ENCODE measurements at regions not wholly inside any gene's neighbourhood (a gene's known extent, or its start where the extent isn't known, plus 50 kb on each side); places are given as distances from the start of the nearest gene placed in this dataset.

DNA sequence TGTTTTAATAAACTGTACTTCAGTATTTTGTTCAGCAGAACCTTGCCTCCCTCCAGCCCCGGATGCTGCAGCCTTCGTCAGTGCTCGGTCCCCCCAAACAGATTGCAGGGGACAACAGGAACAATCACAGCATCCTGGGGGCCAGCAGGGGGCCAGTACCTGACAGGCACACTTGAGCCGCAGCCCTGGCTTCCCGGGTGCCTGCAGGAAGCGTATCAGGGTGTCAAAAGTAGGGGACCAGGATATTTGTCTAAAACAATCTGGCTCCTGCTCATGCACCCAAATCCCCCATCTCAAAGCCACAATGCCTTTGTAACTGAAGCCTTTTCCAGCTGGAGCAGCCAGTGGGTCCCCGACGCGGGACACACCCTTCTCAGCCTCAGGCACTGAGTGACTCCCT is 167.5 kb upstream of the TSHZ3 start:
- in situ Hi-C loops (cut with HindIII; ENCODE audit: low pct_ligation_motif_present, low pct_unique_long_range_greater_than_20kb, low sequenced_read_pairs) = no loop called here
- DNase-seq = no peak

DNA sequence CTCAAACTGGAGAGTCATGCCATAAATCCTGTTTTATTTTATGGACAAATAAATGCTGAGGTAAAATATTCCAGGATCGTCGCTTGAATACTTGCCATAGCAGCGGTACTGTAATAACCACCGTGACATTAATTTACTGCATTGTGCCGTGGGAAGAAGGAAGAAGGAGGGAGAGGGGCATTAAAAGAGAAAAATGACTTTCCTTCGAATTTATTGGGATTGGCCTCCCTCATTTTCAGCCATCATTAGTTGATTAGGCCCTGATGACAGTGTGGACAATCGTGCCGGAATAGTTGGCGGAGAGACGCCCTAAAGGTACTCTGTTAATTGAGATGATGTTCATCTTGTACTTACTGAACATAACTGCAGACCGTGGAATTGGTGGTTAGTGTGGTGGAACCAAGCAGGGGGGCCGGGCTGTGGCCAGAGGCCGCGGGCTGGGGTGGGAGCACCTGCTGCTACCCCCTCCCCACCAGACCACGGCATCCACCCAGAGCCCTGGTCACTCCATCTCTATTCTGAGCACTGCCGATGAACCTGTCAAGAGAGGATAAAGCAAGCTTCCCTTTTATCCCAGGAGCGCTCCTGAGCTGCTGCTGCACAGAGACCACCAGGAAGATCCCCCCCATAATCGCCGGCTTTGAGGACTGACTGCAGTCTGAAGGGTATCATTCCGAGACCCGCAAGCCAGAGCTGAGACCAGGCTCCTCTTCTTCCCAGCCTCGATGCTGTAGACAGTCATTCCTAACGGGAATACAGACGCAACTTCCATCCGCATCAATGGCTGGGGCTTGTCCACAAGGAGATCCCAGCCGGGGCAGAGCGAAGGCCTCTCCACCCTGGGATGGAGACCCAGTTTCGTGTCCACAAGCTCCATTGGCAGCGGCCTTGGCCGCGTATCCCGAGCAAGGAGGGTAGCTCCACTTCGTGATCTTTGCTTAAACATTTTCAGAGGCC is 168.3 kb upstream of the TSHZ3 start:
- DNase-seq = no peak
- in situ Hi-C loops (cut with HindIII; ENCODE audit: low pct_ligation_motif_present, low pct_unique_long_range_greater_than_20kb, low sequenced_read_pairs) = no loop called here

- no peak for DNase-seq
- in situ Hi-C loops (cut with HindIII; ENCODE audit: low pct_ligation_motif_present, low pct_unique_long_range_greater_than_20kb, low sequenced_read_pairs) = no loop called here
Observed at GRCh38 chr19:31518216-31519020, 169.2 kb upstream of the TSHZ3 start.

DNA sequence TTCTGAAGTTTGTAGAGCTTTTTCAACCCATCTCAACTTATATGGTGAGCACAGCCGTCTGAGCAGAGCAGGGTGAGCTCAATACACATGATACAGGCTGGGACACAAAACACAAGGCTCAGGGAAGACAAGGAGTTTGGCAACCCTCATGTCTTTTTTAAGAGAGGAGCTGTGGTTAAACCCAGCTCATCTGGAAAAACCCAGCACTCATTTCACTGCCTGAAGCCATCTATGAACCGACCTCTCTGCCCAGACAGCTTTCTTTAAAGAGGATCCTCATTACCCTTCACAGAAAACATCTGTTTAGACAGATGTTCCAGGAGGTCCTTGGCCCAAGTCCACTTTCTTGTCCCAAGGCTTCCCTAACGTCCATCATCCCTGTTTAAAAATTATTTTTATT is 170.0 kb upstream of the TSHZ3 start:
- in situ Hi-C loops (cut with HindIII; ENCODE audit: low pct_ligation_motif_present, low pct_unique_long_range_greater_than_20kb, low sequenced_read_pairs) = no loop called here

GRCh38 chr19:31519908-31520307 is 170.7 kb upstream of the TSHZ3 start:
- in situ Hi-C loops (cut with HindIII; ENCODE audit: low pct_ligation_motif_present, low pct_unique_long_range_greater_than_20kb, low sequenced_read_pairs) = no loop called here
- DNase-seq = no peak

More for the DNA sequence above, 170.0 kb upstream of the TSHZ3 start:
- DNase-seq = no peak

DNA sequence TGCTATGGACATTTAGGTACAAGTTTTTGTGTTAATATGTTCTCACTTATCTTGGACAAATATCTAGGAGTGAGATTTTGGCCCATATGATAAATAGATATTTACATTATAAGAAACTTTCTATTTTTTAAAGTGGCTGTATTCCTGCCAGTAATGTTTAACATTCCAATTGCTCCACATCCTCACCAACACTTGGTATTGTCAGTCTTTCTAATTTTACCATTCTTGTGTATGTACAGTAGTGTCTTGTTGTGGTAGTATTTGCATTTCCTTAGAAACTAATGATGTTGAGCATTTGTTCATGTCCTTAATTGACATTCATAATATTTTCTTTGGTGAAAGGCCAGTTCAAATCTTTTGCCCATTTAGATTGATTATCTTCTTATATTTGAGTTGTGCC is 171.4 kb upstream of the TSHZ3 start:
- DNase-seq = no peak
- in situ Hi-C loops (cut with HindIII; ENCODE audit: low pct_ligation_motif_present, low pct_unique_long_range_greater_than_20kb, low sequenced_read_pairs) = no loop called here

GRCh38 chr19:31525610-31526147 is 176.4 kb upstream of the TSHZ3 start:
- DNase-seq = no peak
- in situ Hi-C loops (cut with HindIII; ENCODE audit: low pct_ligation_motif_present, low pct_unique_long_range_greater_than_20kb, low sequenced_read_pairs) = no loop called here

- in situ Hi-C loops (cut with HindIII; ENCODE audit: low pct_ligation_motif_present, low pct_unique_long_range_greater_than_20kb, low sequenced_read_pairs) = no loop called here
- DNase-seq = no peak
Observed at GRCh38 chr19:31527443-31527842, 178.2 kb upstream of the TSHZ3 start.

DNA sequence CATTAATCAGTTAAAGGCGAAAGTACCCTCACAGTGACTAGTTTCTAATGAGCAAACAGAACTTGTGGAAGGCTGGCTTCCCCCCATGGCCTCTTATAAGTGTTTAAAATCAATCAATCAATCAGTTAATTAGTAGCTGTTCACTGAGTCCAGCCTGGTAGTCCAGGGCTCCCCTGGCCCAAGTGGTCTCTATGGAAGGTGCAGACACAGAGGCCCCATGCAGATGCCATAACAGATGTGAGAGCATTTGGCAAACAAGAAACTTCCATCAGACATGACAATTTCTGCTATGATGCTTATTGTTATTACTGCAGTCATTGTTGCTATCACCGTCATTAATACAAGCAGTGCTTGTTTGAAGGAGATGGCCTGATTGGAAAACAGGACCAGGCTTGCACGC is 179.0 kb upstream of the TSHZ3 start:
- no peak for DNase-seq
- in situ Hi-C loops (cut with HindIII; ENCODE audit: low pct_ligation_motif_present, low pct_unique_long_range_greater_than_20kb, low sequenced_read_pairs) = no loop called here

DNA sequence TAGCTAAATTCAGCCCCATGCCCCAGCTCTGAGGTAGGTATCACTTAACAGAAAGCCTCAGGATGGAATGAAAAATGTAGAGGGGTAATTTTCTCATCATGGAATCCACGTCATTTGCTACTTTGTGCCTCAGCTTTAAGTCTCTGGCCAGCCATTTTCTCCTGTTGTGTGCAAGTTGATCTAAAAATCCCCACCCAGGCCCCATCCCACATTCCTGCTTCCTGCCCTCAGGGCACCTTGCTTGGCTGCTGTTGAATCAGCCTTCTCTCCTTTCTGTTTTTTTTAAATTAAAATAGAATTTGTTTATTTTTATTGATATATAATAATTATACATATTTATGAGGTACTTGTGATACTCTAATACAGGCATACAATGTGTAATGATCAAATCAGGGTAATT is 179.9 kb upstream of the TSHZ3 start:
- in situ Hi-C loops (cut with HindIII; ENCODE audit: low pct_ligation_motif_present, low pct_unique_long_range_greater_than_20kb, low sequenced_read_pairs) = no loop called here

DNA sequence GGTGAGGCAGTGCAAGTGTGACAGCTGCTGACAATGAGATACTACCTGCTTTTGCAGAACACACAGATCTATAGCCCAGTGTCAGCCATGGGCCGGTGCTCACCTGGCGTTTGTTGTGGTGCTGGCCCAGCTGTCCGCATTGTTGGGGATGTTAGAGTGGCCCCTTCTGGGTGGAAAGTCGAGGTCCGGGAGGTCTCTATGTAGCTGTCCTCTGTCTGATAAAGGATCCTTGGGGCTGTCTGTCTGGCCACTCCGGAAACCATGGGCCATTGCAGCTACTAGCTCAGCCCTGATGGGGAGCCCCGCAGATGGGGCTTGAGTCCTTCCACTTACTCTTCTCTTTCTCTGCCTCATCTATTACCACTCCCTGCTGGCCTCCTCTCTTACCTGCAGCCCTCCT is 181.5 kb upstream of the TSHZ3 start:
- no peak for DNase-seq
- in situ Hi-C loops (cut with HindIII; ENCODE audit: low pct_ligation_motif_present, low pct_unique_long_range_greater_than_20kb, low sequenced_read_pairs) = no loop called here

More for the DNA sequence above, 179.9 kb upstream of the TSHZ3 start:
- DNase-seq = no peak

DNA sequence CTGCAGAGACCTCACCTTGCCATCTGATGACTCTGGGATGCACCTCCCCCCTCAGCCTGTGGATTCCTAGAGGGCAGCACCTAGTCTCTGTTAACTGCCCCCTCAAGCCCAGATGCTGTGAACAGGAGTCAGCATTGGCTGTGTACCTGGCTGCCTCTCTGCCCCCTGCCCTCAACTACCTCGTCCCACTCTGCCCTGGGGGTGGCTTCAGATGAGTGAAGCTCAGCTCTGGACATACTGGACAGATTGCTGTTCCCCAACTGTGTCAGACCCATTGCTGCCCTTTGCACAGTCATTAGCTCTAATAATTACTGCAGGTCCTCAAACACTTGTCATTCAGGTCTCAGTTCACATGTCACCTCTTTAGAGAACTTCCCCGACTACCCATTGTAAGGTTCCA is 182.1 kb upstream of the TSHZ3 start:
- in situ Hi-C loops (cut with HindIII; ENCODE audit: low pct_ligation_motif_present, low pct_unique_long_range_greater_than_20kb, low sequenced_read_pairs) = no loop called here
- no peak for DNase-seq

GRCh38 chr19:31532034-31532433 is 182.8 kb upstream of the TSHZ3 start:
- in situ Hi-C loops (cut with HindIII; ENCODE audit: low pct_ligation_motif_present, low pct_unique_long_range_greater_than_20kb, low sequenced_read_pairs) = no loop called here

GRCh38 chr19:31533114-31533513 is 183.9 kb upstream of the TSHZ3 start:
- in situ Hi-C loops (cut with HindIII; ENCODE audit: low pct_ligation_motif_present, low pct_unique_long_range_greater_than_20kb, low sequenced_read_pairs) = no loop called here
- DNase-seq = no peak

More at GRCh38 chr19:31532034-31532433, 182.8 kb upstream of the TSHZ3 start:
- no peak for DNase-seq

- in situ Hi-C loops (cut with HindIII; ENCODE audit: low pct_ligation_motif_present, low pct_unique_long_range_greater_than_20kb, low sequenced_read_pairs) = no loop called here
- no peak for DNase-seq
Observed at GRCh38 chr19:31534231-31534630, 185.0 kb upstream of the TSHZ3 start.

DNA sequence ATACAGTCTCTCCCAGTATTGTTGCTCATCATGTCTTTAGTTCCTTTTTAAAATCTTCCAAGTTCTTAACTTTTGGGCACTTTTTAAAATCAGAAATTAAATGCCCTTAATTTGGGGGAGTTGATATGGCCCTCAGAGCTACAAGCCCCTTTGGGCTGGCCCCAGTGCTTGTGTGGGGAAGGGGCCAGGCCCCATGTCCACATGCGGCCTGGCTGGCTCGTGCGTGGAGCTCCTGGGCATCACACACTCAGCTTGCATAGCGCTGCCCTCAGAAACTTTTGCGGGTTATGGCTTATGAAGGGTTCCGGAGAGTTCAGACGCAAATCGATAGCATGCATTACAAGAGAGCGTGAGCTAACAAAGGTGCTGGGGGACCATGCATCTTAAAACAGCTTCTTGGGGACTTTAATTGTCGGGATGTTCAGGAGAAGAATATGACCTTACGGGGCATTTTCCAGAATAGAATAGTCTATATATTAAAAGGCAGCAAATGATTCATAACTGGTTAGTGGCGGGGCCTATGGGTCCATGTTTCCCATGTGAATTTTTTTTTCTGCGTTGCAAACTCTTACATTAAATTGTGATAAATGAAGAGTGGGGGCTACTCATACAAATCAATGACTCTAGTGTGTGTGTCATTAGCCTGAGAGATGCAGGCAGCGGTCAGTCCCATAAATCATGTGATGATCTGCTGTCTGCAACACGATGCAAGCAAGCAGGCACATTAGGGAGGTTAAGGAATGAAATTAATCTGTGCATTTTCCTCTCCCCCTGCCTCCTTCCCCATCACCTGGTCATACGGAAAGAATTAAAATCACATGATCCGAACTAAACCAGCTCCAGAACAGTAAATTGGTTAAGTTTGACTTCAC is 185.8 kb upstream of the TSHZ3 start:
- in situ Hi-C loops (cut with HindIII; ENCODE audit: low pct_ligation_motif_present, low pct_unique_long_range_greater_than_20kb, low sequenced_read_pairs) = no loop called here
- DNase-seq = no peak

DNA sequence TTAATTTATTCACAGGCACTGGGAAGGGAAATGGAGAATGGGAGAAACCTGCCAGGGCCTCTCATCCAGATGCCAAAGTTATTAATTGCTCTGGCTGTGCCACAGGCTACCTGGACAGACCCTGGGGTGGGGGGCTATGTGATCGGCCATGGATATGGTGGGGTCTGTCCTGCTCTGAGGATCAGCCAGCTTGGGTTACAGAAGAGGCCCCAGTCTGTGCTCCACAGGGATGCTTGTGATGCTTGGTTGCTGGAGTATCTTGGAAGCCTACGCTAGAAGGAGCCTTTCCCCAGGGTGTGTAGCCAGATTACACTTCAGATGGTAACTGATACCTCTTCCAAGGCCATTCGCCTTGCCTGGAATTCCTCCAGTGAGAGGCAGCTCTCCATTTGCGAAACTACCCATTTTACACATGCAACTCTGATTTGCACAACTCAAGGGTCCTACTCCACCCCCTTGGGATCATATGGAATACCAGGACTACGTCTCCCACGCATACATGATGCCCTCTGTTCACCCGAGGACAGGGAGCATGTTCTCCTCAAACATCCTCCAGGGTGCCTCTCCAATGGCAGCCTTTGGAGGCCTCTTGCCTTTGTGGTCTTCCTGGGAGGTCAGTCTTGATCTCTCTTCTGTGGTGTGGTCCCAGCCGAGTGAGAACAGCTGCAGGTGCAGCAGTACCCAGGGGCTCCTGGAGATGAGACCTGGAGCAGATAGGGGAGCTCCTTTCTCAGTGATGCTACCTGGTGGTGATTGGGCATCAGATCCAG is 186.6 kb upstream of the TSHZ3 start:
- no peak for DNase-seq

DNA sequence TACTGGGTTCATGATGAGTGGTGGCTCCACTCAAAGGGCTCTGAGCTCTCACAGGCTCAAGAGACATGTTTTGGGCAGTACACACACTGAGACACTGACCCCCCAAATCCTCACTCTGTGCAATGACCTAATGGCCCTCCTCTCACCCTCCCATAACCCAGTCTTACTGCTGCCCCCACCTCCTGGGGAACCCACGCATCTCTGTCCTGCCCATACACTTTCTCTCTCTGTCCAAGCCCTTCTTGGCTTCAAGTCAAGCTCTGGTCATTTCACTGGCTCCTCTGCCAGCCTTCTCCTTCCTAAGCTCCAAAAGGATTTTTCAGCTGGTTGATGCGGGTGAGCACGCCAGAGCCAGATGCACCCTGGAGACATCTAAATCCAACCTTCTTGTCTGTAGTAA is 187.9 kb upstream of the TSHZ3 start:
- no peak for DNase-seq
- in situ Hi-C loops (cut with HindIII; ENCODE audit: low pct_ligation_motif_present, low pct_unique_long_range_greater_than_20kb, low sequenced_read_pairs) = no loop called here

More for the DNA sequence above, 186.6 kb upstream of the TSHZ3 start:
- in situ Hi-C loops (cut with HindIII; ENCODE audit: low pct_ligation_motif_present, low pct_unique_long_range_greater_than_20kb, low sequenced_read_pairs) = no loop called here
